ENCODE measurements at regions not wholly inside any gene's neighbourhood (a gene's known extent, or its start where the extent isn't known, plus 50 kb on each side); places are given as distances from the start of the nearest gene placed in this dataset.

DNA sequence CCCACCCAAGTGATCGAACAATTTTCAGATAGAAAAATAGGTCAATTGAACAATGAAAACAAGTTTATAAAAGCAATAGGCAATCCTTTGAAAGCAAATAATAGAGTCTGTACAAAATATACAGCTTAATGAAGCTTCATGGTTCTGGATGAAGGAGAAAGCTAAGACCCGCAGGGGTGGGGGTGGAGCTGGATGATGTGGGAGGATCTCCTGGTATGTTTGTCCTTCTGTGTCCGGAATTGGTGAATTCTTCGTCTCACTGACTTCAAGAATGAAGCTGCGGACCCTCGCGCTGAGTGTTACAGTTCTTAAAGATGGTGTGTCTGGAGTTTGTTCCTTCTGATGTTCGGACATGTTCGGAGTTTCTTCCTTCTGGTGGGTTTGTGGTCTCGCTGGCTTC lies 149.9 kb downstream of the NXNL2 start:
- TF ChIP-seq POLR2A (IDR thresholded peaks at IDR 0.05; ENCODE audit: low read depth, low read length) (no peak), POLR2AphosphoS5 (IDR thresholded peaks at IDR 0.05; ENCODE audit: low read depth, low read length) (no peak), POU2F2 (IDR thresholded peaks at IDR 0.05; ENCODE audit: low read depth, low read length) (no peak), PAX5 (IDR thresholded peaks at IDR 0.05; ENCODE audit: insufficient read depth, low read length, severe bottlenecking) (no peak), SPI1 (IDR thresholded peaks at IDR 0.05; ENCODE audit: low read depth, low read length) (no peak), TAF1 (IDR thresholded peaks at IDR 0.05; ENCODE audit: low read depth, low read length) (no peak)

Measured in GM12891 (cell line).